Neural progenitor cell (in vitro differentiated cells): ENCODE measurements at regions not wholly inside any gene's neighbourhood (a gene's known extent, or its start where the extent isn't known, plus 50 kb on each side); places are given as distances from the start of the nearest gene placed in this dataset.

Experiments
- CTCF ChIP-seq: fragments of 200-600 bp; sonication (generic); IDR thresholded peaks from 2 replicates; pipeline ENCODE4 v1.5.1; 2017; ENCODE audit warnings: antibody characterized with exemption, mild to moderate bottlenecking
- EZH2 ChIP-seq: fragments of 200-600 bp; sonication (generic); IDR thresholded peaks from 2 replicates; pipeline ENCODE4 v1.6.1; 2017; ENCODE audit warnings: antibody characterized with exemption, mild to moderate bottlenecking, moderate library complexity

GRCh38 chr12:41697161-41697560 is 447.5 kb downstream of the GXYLT1 start:
- TF ChIP-seq EZH2 (no peak), CTCF (no peak)
